Endothelial cell of umbilical vein (primary cell): ENCODE measurements at regions not wholly inside any gene's neighbourhood (a gene's known extent, or its start where the extent isn't known, plus 50 kb on each side); places are given as distances from the start of the nearest gene placed in this dataset.

Source experiments
- EZH2 ChIP-seq: IDR thresholded peaks from 2 replicates; pipeline ENCODE4 v1.6.1; 2012; ENCODE audit warnings: borderline replicate concordance, low read depth, mild to moderate bottlenecking, moderate library complexity, low read length, inconsistent platforms; ENCODE audit not compliant: severe bottlenecking
- POLR2A ChIP-seq: IDR thresholded peaks from 2 replicates; pipeline ENCODE4 v1.6.1; 2012; ENCODE audit warnings: low read depth, mild to moderate bottlenecking, control low read depth, low read length
- TF ChIP-seq, protein P1 (sequence below), 2 donors: IDR thresholded peaks; 1 replicate in 1 of 2; 2 replicates in 1 of 2; pipeline ENCODE4 v1.5.1; 2011; ENCODE audit warnings: low read length in 2 of 2, mild to moderate bottlenecking in 2 of 2, moderate library complexity in 2 of 2, control low read depth in 1 of 2, inconsistent platforms in 1 of 2, low read depth in 1 of 2; ENCODE audit not compliant: insufficient read depth in 1 of 2; ENCODE audit errors: extremely low read depth in 1 of 2
- TF ChIP-seq, protein P2 (sequence below): IDR thresholded peaks from 2 replicates; pipeline ENCODE4 v1.6.1; 2011; ENCODE audit not compliant: insufficient read depth, insufficient read length

DNA sequence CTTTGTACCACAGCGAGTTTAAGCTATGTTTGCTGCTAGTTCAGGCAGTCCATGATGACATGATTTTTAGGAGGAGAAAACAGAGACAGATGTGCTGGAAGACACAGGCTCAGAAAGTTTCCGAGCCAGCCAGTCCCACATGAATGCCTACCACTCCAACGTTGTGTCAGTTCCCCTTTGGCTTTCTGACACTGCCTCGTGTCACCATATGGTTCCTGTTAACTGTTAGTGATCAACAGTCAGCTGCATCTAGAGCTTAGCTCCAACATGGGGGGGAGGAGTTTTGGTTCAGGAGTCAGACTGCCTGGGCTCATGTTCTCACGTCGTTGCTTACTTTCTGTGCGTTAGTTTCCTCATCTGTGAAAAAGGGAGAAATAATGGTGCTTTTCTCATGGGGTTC, 343.7 kb downstream of the MID1IP1 start:
- TF ChIP-seq, protein P1, sequence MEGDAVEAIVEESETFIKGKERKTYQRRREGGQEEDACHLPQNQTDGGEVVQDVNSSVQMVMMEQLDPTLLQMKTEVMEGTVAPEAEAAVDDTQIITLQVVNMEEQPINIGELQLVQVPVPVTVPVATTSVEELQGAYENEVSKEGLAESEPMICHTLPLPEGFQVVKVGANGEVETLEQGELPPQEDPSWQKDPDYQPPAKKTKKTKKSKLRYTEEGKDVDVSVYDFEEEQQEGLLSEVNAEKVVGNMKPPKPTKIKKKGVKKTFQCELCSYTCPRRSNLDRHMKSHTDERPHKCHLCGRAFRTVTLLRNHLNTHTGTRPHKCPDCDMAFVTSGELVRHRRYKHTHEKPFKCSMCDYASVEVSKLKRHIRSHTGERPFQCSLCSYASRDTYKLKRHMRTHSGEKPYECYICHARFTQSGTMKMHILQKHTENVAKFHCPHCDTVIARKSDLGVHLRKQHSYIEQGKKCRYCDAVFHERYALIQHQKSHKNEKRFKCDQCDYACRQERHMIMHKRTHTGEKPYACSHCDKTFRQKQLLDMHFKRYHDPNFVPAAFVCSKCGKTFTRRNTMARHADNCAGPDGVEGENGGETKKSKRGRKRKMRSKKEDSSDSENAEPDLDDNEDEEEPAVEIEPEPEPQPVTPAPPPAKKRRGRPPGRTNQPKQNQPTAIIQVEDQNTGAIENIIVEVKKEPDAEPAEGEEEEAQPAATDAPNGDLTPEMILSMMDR (IDR thresholded peaks at IDR 0.05; ENCODE audit: extremely low read depth in 1 of 2, insufficient read depth in 1 of 2, low read depth in 1 of 2, low read length in 2 of 2): no peak
- TF ChIP-seq, protein P2, sequence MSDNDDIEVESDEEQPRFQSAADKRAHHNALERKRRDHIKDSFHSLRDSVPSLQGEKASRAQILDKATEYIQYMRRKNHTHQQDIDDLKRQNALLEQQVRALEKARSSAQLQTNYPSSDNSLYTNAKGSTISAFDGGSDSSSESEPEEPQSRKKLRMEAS: no peak
- TF ChIP-seq EZH2 (no peak), POLR2A (no peak)
